Neural progenitor cell (in vitro differentiated cells): ENCODE measurements at regions not wholly inside any gene's neighbourhood (a gene's known extent, or its start where the extent isn't known, plus 50 kb on each side); places are given as distances from the start of the nearest gene placed in this dataset.

ENCODE experiments used
- DNase-seq: peaks from one replicate; pipeline ENCODE4 v3.0.0-alpha.2; 2016; ENCODE audit warnings: low spot score
- H2AFZ ChIP-seq: fragments of 200-600 bp; sonication (generic); replicated peaks from 2 replicates; pipeline ENCODE4 v1.6.1; 2016; ENCODE audit warnings: antibody characterized with exemption
- H3F3A ChIP-seq: fragments of 200-600 bp; sonication (generic); 2 replicates; pipeline ENCODE4 v1.6.1; 2016; ENCODE audit warnings: antibody characterized with exemption, low read depth
- H3K27ac ChIP-seq: fragments of 200-600 bp; sonication (generic); 2 replicates; pipeline ENCODE4 v1.5.1; 2016; ENCODE audit warnings: mild to moderate bottlenecking
- H3K27me3 ChIP-seq: fragments of 200-600 bp; sonication (generic); 2 replicates; pipeline ENCODE4 v1.6.1; 2016; ENCODE audit warnings: mild to moderate bottlenecking, moderate library complexity
- H3K36me3 ChIP-seq: fragments of 200-600 bp; sonication (generic); 2 replicates; pipeline ENCODE4 v1.5.1; 2016
- H3K4me1 ChIP-seq: fragments of 200-600 bp; sonication (generic); 2 replicates; pipeline ENCODE4 v1.6.1; 2016; ENCODE audit warnings: mixed run types
- H3K4me2 ChIP-seq: fragments of 200-600 bp; sonication (generic); 2 replicates; pipeline ENCODE4 v1.6.1; 2016
- H3K4me3 ChIP-seq: fragments of 200-600 bp; sonication (generic); 2 replicates; pipeline ENCODE4 v1.5.1; 2016
- H3K79me2 ChIP-seq: fragments of 200-600 bp; sonication (generic); 2 replicates; pipeline ENCODE4 v1.6.1; 2016; ENCODE audit warnings: low read depth
- H3K9ac ChIP-seq: fragments of 200-600 bp; sonication (generic); 2 replicates; pipeline ENCODE4 v1.6.1; 2016
- H3K9me3 ChIP-seq: fragments of 200-600 bp; sonication (generic); 2 replicates; pipeline ENCODE4 v1.5.1; 2016; ENCODE audit warnings: low read depth
- H4K20me1 ChIP-seq: fragments of 200-600 bp; sonication (generic); 2 replicates; pipeline ENCODE4 v1.6.1; 2016; ENCODE audit warnings: low read depth
- H3K27ac Mint-ChIP-seq: 3 replicates; pipeline ENCODE4 v1.8.0; 2021; ENCODE audit warnings: mixed read lengths
- H3K27me3 Mint-ChIP-seq: 2 replicates; pipeline ENCODE4 v1.8.0; 2022; ENCODE audit warnings: low read depth, mild to moderate bottlenecking, inconsistent platforms, moderate library complexity, mixed read lengths; ENCODE audit not compliant: insufficient read depth
- H3K36me3 Mint-ChIP-seq: 3 replicates; pipeline ENCODE4 v1.8.0; 2021; ENCODE audit warnings: mixed read lengths
- H3K4me1 Mint-ChIP-seq: 3 replicates; pipeline ENCODE4 v1.8.0; 2021; ENCODE audit warnings: mixed read lengths
- H3K4me3 Mint-ChIP-seq: 3 replicates; pipeline ENCODE4 v1.8.0; 2021; ENCODE audit warnings: mild to moderate bottlenecking, moderate library complexity, mixed read lengths
- H3K9me3 Mint-ChIP-seq: 3 replicates; pipeline ENCODE4 v1.8.0; 2020; ENCODE audit warnings: mixed read lengths
- CTCF ChIP-seq: fragments of 200-600 bp; sonication (generic); IDR thresholded peaks from 2 replicates; pipeline ENCODE4 v1.5.1; 2017; ENCODE audit warnings: antibody characterized with exemption, mild to moderate bottlenecking
- EZH2 ChIP-seq: fragments of 200-600 bp; sonication (generic); IDR thresholded peaks from 2 replicates; pipeline ENCODE4 v1.6.1; 2017; ENCODE audit warnings: antibody characterized with exemption, mild to moderate bottlenecking, moderate library complexity
- EZH2phosphoT487 ChIP-seq: fragments of 200-600 bp; sonication (generic); IDR thresholded peaks from 2 replicates; pipeline ENCODE4 v1.6.1; 2017; ENCODE audit warnings: antibody characterized with exemption

GRCh38 chr2:38174646-38175423 is 98.9 kb upstream of the CYP1B1 start:
- peaks cover 6% of the 10 kb centered on the region for H3K4me1 ChIP-seq
- H3K79me2 ChIP-seq = no peaks in the 10 kb centered on the region
- H3K9me3 Mint-ChIP-seq = peaks cover 7% of the 10 kb centered on the region
- no peaks in the 10 kb centered on the region for H4K20me1 ChIP-seq
- H3K9ac ChIP-seq = no peak overlapping the region
- H3K4me1 Mint-ChIP-seq = peaks cover 17% of the 10 kb centered on the region
- no peak overlapping the region for H3K4me3 Mint-ChIP-seq
- no peak overlapping the region for H3K27ac Mint-ChIP-seq
- H3K9me3 ChIP-seq = no peaks in the 10 kb centered on the region
- H3K36me3 Mint-ChIP-seq = no peaks in the 10 kb centered on the region
- no peak for TF ChIP-seq EZH2phosphoT487
- no peak for TF ChIP-seq CTCF
- TF ChIP-seq EZH2 = no peak
- peaks cover 3% of the 10 kb centered on the region for H3K27me3 Mint-ChIP-seq
- no peaks in the 10 kb centered on the region for H3K36me3 ChIP-seq
- H3F3A ChIP-seq = no peaks in the 10 kb centered on the region
- no peaks in the 10 kb centered on the region for H3K27me3 ChIP-seq
- no peak for DNase-seq
- H3K4me2 ChIP-seq = no peak overlapping the region
- no peak overlapping the region for H3K4me3 ChIP-seq
- H2AFZ ChIP-seq = peak overlapping the region; percentile 2
- no peak overlapping the region for H3K27ac ChIP-seq

GRCh38 chr2:38174131-38174530 is 98.2 kb upstream of the CYP1B1 start:
- Histone ChIP-seq H3K4me3 (no peak overlapping the region), H4K20me1 (no peaks in the 10 kb centered on the region), H3K79me2 (no peaks in the 10 kb centered on the region), H3K36me3 (no peaks in the 10 kb centered on the region), H3K9me3 (no peaks in the 10 kb centered on the region), H3F3A (no peaks in the 10 kb centered on the region), H3K4me2 (no peak overlapping the region), H3K9ac (no peak overlapping the region), H3K4me1 (peaks cover 6% of the 10 kb centered on the region), H2AFZ (no peak overlapping the region), H3K27ac (no peak overlapping the region), H3K27me3 (no peaks in the 10 kb centered on the region)
- no peak overlapping the region for H3K4me3 Mint-ChIP-seq
- no peak for TF ChIP-seq EZH2phosphoT487
- no peak for TF ChIP-seq CTCF
- TF ChIP-seq EZH2 = no peak
- peaks cover 7% of the 10 kb centered on the region for H3K9me3 Mint-ChIP-seq
- H3K27me3 Mint-ChIP-seq = peaks cover 3% of the 10 kb centered on the region
- no peak overlapping the region for H3K27ac Mint-ChIP-seq
- H3K36me3 Mint-ChIP-seq = no peaks in the 10 kb centered on the region
- DNase-seq = no peak
- H3K4me1 Mint-ChIP-seq = peaks cover 12% of the 10 kb centered on the region

GRCh38 chr2:38173683-38174082 is 97.7 kb upstream of the CYP1B1 start:
- TF ChIP-seq EZH2 = no peak
- TF ChIP-seq CTCF = no peak
- TF ChIP-seq EZH2phosphoT487 = no peak
- Histone ChIP-seq H3K79me2 (no peaks in the 10 kb centered on the region), H3K4me1 (peaks cover 6% of the 10 kb centered on the region), H3K9me3 (no peaks in the 10 kb centered on the region), H3F3A (no peaks in the 10 kb centered on the region), H3K4me2 (no peak overlapping the region), H3K27ac (no peak overlapping the region), H2AFZ (no peak overlapping the region), H3K9ac (no peak overlapping the region), H4K20me1 (no peaks in the 10 kb centered on the region), H3K4me3 (no peak overlapping the region), H3K36me3 (no peaks in the 10 kb centered on the region), H3K27me3 (no peaks in the 10 kb centered on the region)
- Mint-ChIP-seq H3K4me1 (peaks cover 8% of the 10 kb centered on the region), H3K27ac (no peak overlapping the region), H3K36me3 (no peaks in the 10 kb centered on the region), H3K9me3 (peaks cover 7% of the 10 kb centered on the region), H3K4me3 (no peak overlapping the region), H3K27me3 (no peaks in the 10 kb centered on the region)
- no peak for DNase-seq
